Ammon's horn (tissue), 1 donor: ENCODE measurements at regions not wholly inside any gene's neighbourhood (a gene's known extent, or its start where the extent isn't known, plus 50 kb on each side); places are given as distances from the start of the nearest gene placed in this dataset.

Experiments
- DNase-seq: peaks from one replicate; pipeline ENCODE4 v3.0.0-alpha.2; 2016; ENCODE audit warnings: low spot score

- DNase-seq, result no peak
These were observed 173.3 kb upstream of the MGAT5 start for GRCh38 chr2:134080386-134081089.

- no peak for DNase-seq
These were observed 172.5 kb upstream of the MGAT5 start for GRCh38 chr2:134081238-134081938.

GRCh38 chr2:134083548-134083947, 170.3 kb upstream of the MGAT5 start:
- no peak for DNase-seq

GRCh38 chr2:134086594-134087219, 167.2 kb upstream of the MGAT5 start:
- DNase-seq, result no peak

- DNase-seq, result no peak
These were observed 166.4 kb upstream of the MGAT5 start for GRCh38 chr2:134087371-134087921.

GRCh38 chr2:134089454-134089853, 164.4 kb upstream of the MGAT5 start:
- DNase-seq, result no peak

GRCh38 chr2:134097740-134098139, 156.1 kb upstream of the MGAT5 start:
- DNase-seq, result no peak

GRCh38 chr2:134098321-134098720, 155.6 kb upstream of the MGAT5 start:
- no peak for DNase-seq

- DNase-seq, result no peak
These were observed 154.6 kb upstream of the MGAT5 start for GRCh38 chr2:134099273-134099672.

GRCh38 chr2:134103196-134103595, 150.7 kb upstream of the MGAT5 start:
- no peak for DNase-seq

- DNase-seq, result no peak
These were observed 149.1 kb upstream of the MGAT5 start for GRCh38 chr2:134104754-134105153.

GRCh38 chr2:134107402-134107801, 146.5 kb upstream of the MGAT5 start:
- no peak for DNase-seq

GRCh38 chr2:134108113-134108512, 145.8 kb upstream of the MGAT5 start:
- peak; percentile 45 for DNase-seq

- DNase-seq, result no peak
These were observed 144.6 kb upstream of the MGAT5 start for GRCh38 chr2:134109246-134109645.

- no peak for DNase-seq
These were observed 144.1 kb upstream of the MGAT5 start for GRCh38 chr2:134109725-134110124.

- no peak for DNase-seq
These were observed 143.3 kb upstream of the MGAT5 start for GRCh38 chr2:134110532-134110931.

- DNase-seq, result no peak
These were observed 136.2 kb upstream of the MGAT5 start for GRCh38 chr2:134117676-134118075.

GRCh38 chr2:134118279-134119116, 135.4 kb upstream of the MGAT5 start:
- peak; percentile 95 for DNase-seq

GRCh38 chr2:134119117-134119712, 134.7 kb upstream of the MGAT5 start:
- no peak for DNase-seq

- DNase-seq, result peak; percentile 93
These were observed 134.0 kb upstream of the MGAT5 start for GRCh38 chr2:134119713-134120405.

- DNase-seq, result no peak
These were observed 133.5 kb upstream of the MGAT5 start for GRCh38 chr2:134120406-134120732.
